Naive thymus-derived CD4-positive, alpha-beta T cell (primary cell): ENCODE measurements at regions not wholly inside any gene's neighbourhood (a gene's known extent, or its start where the extent isn't known, plus 50 kb on each side); places are given as distances from the start of the nearest gene placed in this dataset.

Experiments used
- ATAC-seq: fragments of 150-1000 bp; cut with Tn5 transposase; 2 replicates; pipeline ENCODE4 v1.10.0; 2021; ENCODE audit warnings: mild to moderate bottlenecking, moderate library complexity
- CTCF ChIA-PET: fragments of 350-600 bp; sonication (Branson Sonifier 250); formaldehyde crosslinking; loops from one replicate; lab custom pipeline; 2021; ENCODE audit warnings: antibody characterized with exemption; lab: Charles Lee
- POLR2A ChIA-PET: fragments of 350-600 bp; sonication (Branson Sonifier 250); formaldehyde crosslinking; loops from one replicate; lab custom pipeline; 2021; ENCODE audit warnings: antibody characterized with exemption, inconsistent platforms; lab: Charles Lee
- DNase-seq, 9 donors: peaks; one replicate each; pipeline versions ENCODE4 v3.0.0 to v3.0.0-alpha.2; 2020 to 2022; ENCODE audit warnings: mixed read lengths in 1 of 9
- H3K27ac ChIP-seq: one replicate; pipeline ENCODE4 v1.7.0; 2013; ENCODE audit warnings: mild to moderate bottlenecking, low read depth, low read length, moderate library complexity
- H3K27me3 ChIP-seq, 2 donors: one replicate each; pipeline ENCODE4 v1.7.0; 2013; ENCODE audit warnings: low read length in 2 of 2, mild to moderate bottlenecking in 2 of 2, moderate library complexity in 2 of 2; ENCODE audit not compliant: control insufficient read depth in 2 of 2, insufficient read depth in 2 of 2
- H3K36me3 ChIP-seq, 3 experiments: 1 replicate in 2 of 3; 2 replicates in 1 of 3; pipeline ENCODE4 v1.7.0; 2013; ENCODE audit warnings: low read length in 3 of 3, mild to moderate bottlenecking in 3 of 3, moderate library complexity in 1 of 3; ENCODE audit not compliant: insufficient read depth in 3 of 3, control insufficient read depth in 2 of 3
- H3K4me1 ChIP-seq, 2 donors: one replicate each; pipeline ENCODE4 v1.7.0; 2013; ENCODE audit warnings: low read length in 2 of 2, mild to moderate bottlenecking in 2 of 2, moderate library complexity in 1 of 2; ENCODE audit not compliant: control insufficient read depth in 2 of 2, insufficient read depth in 2 of 2
- H3K4me3 ChIP-seq: 2 replicates; pipeline ENCODE4 v1.7.0; 2013; ENCODE audit warnings: mild to moderate bottlenecking, low read length
- H3K9me3 ChIP-seq, 3 experiments: 1 replicate in 2 of 3; 2 replicates in 1 of 3; pipeline ENCODE4 v1.7.0; 2013; ENCODE audit warnings: low read length in 3 of 3; ENCODE audit not compliant: control insufficient read depth in 2 of 3
- H3K27ac Mint-ChIP-seq, 9 donors: one replicate each; pipeline ENCODE4 v1.8.0; 2020 to 2022; ENCODE audit warnings: mixed read lengths in 9 of 9, mild to moderate bottlenecking in 8 of 9, moderate library complexity in 5 of 9, inconsistent platforms in 2 of 9
- H3K27me3 Mint-ChIP-seq, 5 donors: one replicate each; pipeline ENCODE4 v1.8.0; 2021 to 2022; ENCODE audit warnings: mixed read lengths in 5 of 5, mild to moderate bottlenecking in 1 of 5
- H3K36me3 Mint-ChIP-seq, 5 donors: one replicate each; pipeline ENCODE4 v1.8.0; 2020 to 2022; ENCODE audit warnings: mixed read lengths in 5 of 5, mild to moderate bottlenecking in 3 of 5, inconsistent platforms in 1 of 5
- H3K4me1 Mint-ChIP-seq, 7 donors: one replicate each; pipeline ENCODE4 v1.8.0; 2020 to 2022; ENCODE audit warnings: mixed read lengths in 7 of 7, mild to moderate bottlenecking in 3 of 7, inconsistent platforms in 1 of 7
- H3K4me3 Mint-ChIP-seq, 10 donors: one replicate each; pipeline ENCODE4 v1.8.0; 2020 to 2022; ENCODE audit warnings: mild to moderate bottlenecking in 10 of 10, mixed read lengths in 10 of 10, moderate library complexity in 6 of 10, inconsistent platforms in 2 of 10
- H3K9me3 Mint-ChIP-seq, 11 donors: one replicate each; pipeline ENCODE4 v1.8.0; 2020 to 2022; ENCODE audit warnings: mixed read lengths in 11 of 11, mild to moderate bottlenecking in 4 of 11, inconsistent platforms in 1 of 11, moderate library complexity in 1 of 11
- intact Hi-C, 2 donors: fragments of 100-400 bp; cut with micrococcal nuclease; formaldehyde crosslinking; loops; one replicate each; pipeline ENCODE4 v1.15.1; 2023

DNA sequence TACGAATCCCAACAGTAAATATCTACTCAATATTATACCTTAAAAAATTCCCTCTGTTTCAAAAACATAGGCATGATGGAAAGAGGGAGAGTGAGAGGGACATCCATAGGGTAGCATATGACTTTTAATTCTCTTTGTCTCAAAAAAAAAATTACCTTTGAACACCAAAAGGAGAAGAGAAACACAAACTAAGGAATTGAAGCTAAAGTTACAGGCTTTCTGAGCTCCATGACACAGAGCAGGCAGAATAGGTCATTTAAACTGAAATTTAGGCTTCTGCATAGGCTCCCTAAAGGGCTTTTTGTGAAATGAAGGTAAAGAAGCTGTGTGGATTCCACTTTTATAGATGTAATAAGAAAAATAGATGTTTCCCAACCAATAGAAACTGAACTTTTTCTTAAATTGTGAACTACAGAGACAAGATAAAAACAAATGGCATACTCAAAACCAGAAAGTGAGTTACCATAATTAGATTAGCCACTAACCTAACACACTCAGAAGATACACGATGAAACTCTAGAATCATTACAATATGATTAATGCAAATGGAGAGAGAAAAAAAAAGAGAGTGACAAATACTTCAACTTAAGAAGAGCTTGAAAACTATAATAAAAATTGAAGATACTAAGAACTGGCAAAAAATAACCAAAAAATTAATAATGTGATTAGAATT lies 584.6 kb downstream of the GABRG1 start:
- Histone ChIP-seq H3K4me1 (no peaks in the 10 kb centered on the region), H3K27me3 (no peaks in the 10 kb centered on the region), H3K27ac (no peak overlapping the region), H3K4me3 (no peak overlapping the region), H3K36me3 (no peaks in the 10 kb centered on the region), H3K9me3 (no peaks in the 10 kb centered on the region)
- ChIA-PET POLR2A (no interaction called here), CTCF (no interaction called here)
- H3K36me3 Mint-ChIP-seq: no peaks in the 10 kb centered on the region
- H3K27me3 Mint-ChIP-seq: no peaks in the 10 kb centered on the region
- no peak for ATAC-seq
- DNase-seq: no peak
- H3K27ac Mint-ChIP-seq: no peak overlapping the region
- H3K4me1 Mint-ChIP-seq: no peaks in the 10 kb centered on the region
- H3K9me3 Mint-ChIP-seq: peaks cover 4 to 36% (median 11%) of the 10 kb centered on the region in 11 donors
- H3K4me3 Mint-ChIP-seq: no peak overlapping the region
- intact Hi-C loops: no loop called here

GRCh38 chr4:45530498-45530897 lies 593.4 kb downstream of the GABRG1 start:
- Mint-ChIP-seq H3K4me1 (no peaks in the 10 kb centered on the region), H3K4me3 (no peak overlapping the region), H3K27me3 (no peaks in the 10 kb centered on the region), H3K27ac (no peak overlapping the region), H3K9me3 (peaks cover 3 to 18% (median 8%) of the 10 kb centered on the region in 11 donors), H3K36me3 (no peaks in the 10 kb centered on the region)
- ATAC-seq (no peak), DNase-seq (no peak)
- H3K4me1 ChIP-seq: no peaks in the 10 kb centered on the region
- no peak overlapping the region for H3K27ac ChIP-seq
- H3K9me3 ChIP-seq: peaks cover 0 to 5% (median 0%) of the 10 kb centered on the region in 3 experiments
- ChIA-PET CTCF (no interaction called here), POLR2A (interaction anchor here (0.6 kb wide), 1 partner anchor 22 kb away, joined by 3 read pairs; no protein-coding TSS in a partner anchor)
- H3K4me3 ChIP-seq: no peak overlapping the region
- intact Hi-C loops: no loop called here
- no peaks in the 10 kb centered on the region for H3K36me3 ChIP-seq
- no peaks in the 10 kb centered on the region for H3K27me3 ChIP-seq

- H3K36me3 ChIP-seq: no peaks in the 10 kb centered on the region
- DNase-seq (no peak), ATAC-seq (no peak)
- Mint-ChIP-seq H3K4me1 (no peaks in the 10 kb centered on the region), H3K27ac (no peak overlapping the region), H3K27me3 (no peaks in the 10 kb centered on the region), H3K36me3 (no peaks in the 10 kb centered on the region), H3K4me3 (no peak overlapping the region), H3K9me3 (peaks cover 0 to 12% (median 5%) of the 10 kb centered on the region in 11 donors)
- no peak overlapping the region for H3K27ac ChIP-seq
- intact Hi-C loops: no loop called here
- ChIA-PET CTCF (no interaction called here), POLR2A (no interaction called here)
- H3K4me3 ChIP-seq: no peak overlapping the region
- H3K4me1 ChIP-seq: no peaks in the 10 kb centered on the region
- H3K9me3 ChIP-seq: peaks cover 0 to 5% (median 0%) of the 10 kb centered on the region in 3 experiments
- no peaks in the 10 kb centered on the region for H3K27me3 ChIP-seq
These were observed 596.7 kb downstream of the GABRG1 start for GRCh38 chr4:45527160-45527559.

DNA sequence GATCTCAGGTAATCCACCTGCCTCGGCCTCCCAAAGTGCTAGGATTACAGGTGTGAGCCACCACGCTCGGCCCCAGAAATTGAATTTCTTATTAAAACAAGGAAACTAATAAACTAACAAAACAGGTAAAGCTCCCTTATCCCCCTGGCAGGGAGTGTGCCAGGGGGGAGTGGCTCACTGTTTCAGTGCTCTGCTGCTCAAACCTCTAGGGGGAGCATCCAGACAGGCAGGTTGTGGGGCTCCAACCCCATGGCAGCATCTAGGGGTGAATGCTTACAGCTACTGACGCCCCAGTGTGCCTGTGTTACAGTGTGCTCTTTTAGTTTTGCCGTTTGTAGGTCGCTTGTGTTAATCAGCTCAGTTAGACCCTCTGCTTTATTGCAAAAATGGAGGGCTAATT lies 605.0 kb downstream of the GABRG1 start:
- DNase-seq (no peak), ATAC-seq (no peak)
- Histone ChIP-seq H3K4me3 (no peak overlapping the region), H3K27ac (no peak overlapping the region), H3K27me3 (no peaks in the 10 kb centered on the region), H3K36me3 (no peaks in the 10 kb centered on the region), H3K9me3 (no peaks in the 10 kb centered on the region), H3K4me1 (no peaks in the 10 kb centered on the region)
- H3K27ac Mint-ChIP-seq: no peak overlapping the region
- no peaks in the 10 kb centered on the region for H3K4me1 Mint-ChIP-seq
- H3K4me3 Mint-ChIP-seq: no peak overlapping the region
- ChIA-PET POLR2A (no interaction called here), CTCF (no interaction called here)
- H3K27me3 Mint-ChIP-seq: no peaks in the 10 kb centered on the region
- intact Hi-C loops: no loop called here
- H3K36me3 Mint-ChIP-seq: no peaks in the 10 kb centered on the region
- H3K9me3 Mint-ChIP-seq: peaks cover 0 to 24% (median 5%) of the 10 kb centered on the region in 11 donors

- CTCF ChIA-PET: no interaction called here
- H3K4me1 Mint-ChIP-seq: no peaks in the 10 kb centered on the region
- no peak overlapping the region for H3K4me3 ChIP-seq
- intact Hi-C loops: no loop called here
- H3K36me3 ChIP-seq: no peaks in the 10 kb centered on the region
- H3K27me3 ChIP-seq: no peaks in the 10 kb centered on the region
- H3K9me3 Mint-ChIP-seq: peaks cover 0 to 13% (median 3%) of the 10 kb centered on the region in 11 donors
- H3K27me3 Mint-ChIP-seq: no peaks in the 10 kb centered on the region
- no peaks in the 10 kb centered on the region for H3K36me3 Mint-ChIP-seq
- H3K27ac Mint-ChIP-seq: no peak overlapping the region
- ATAC-seq (no peak), DNase-seq (no peak)
- H3K27ac ChIP-seq: no peak overlapping the region
- H3K9me3 ChIP-seq: no peaks in the 10 kb centered on the region
- H3K4me1 ChIP-seq: no peaks in the 10 kb centered on the region
- no peak overlapping the region for H3K4me3 Mint-ChIP-seq
- POLR2A ChIA-PET: no interaction called here
These were observed 621.4 kb downstream of the GABRG1 start for GRCh38 chr4:45502471-45502870.

GRCh38 chr4:45484740-45485139 lies 639.1 kb downstream of the GABRG1 start:
- intact Hi-C loops: no loop called here
- Histone ChIP-seq H3K27ac (no peak overlapping the region), H3K9me3 (no peaks in the 10 kb centered on the region), H3K27me3 (no peaks in the 10 kb centered on the region), H3K4me3 (no peak overlapping the region), H3K36me3 (no peaks in the 10 kb centered on the region), H3K4me1 (no peaks in the 10 kb centered on the region)
- ATAC-seq (no peak), DNase-seq (no peak)
- Mint-ChIP-seq H3K27me3 (no peaks in the 10 kb centered on the region), H3K36me3 (no peaks in the 10 kb centered on the region), H3K4me3 (no peak overlapping the region), H3K9me3 (peaks cover 0 to 18% (median 0%) of the 10 kb centered on the region in 11 donors), H3K27ac (no peak overlapping the region), H3K4me1 (no peaks in the 10 kb centered on the region)
- ChIA-PET POLR2A (no interaction called here), CTCF (no interaction called here)

DNA sequence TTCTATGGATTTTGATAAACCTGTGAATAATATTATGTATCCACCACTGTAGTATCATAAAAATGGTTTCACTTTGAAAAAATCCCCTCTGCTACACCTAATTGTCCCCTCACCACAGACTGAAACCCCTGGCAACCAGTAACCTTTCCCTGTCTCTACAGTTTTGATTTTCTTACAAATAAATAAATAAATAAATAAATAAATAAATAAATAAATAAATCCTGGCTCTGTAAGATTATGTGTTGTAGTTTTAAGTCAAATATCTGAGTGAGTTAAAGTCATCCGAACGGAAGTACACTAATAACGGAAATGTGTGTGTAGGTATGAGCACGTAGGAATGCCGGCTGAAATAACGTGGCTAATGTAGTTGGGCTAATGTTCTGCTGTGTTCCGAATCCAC lies 641.5 kb downstream of the GABRG1 start:
- no peaks in the 10 kb centered on the region for H3K27me3 Mint-ChIP-seq
- Histone ChIP-seq H3K9me3 (no peaks in the 10 kb centered on the region), H3K27me3 (no peaks in the 10 kb centered on the region), H3K27ac (no peak overlapping the region), H3K36me3 (no peaks in the 10 kb centered on the region), H3K4me1 (no peaks in the 10 kb centered on the region), H3K4me3 (no peak overlapping the region)
- ATAC-seq (no peak), DNase-seq (no peak)
- intact Hi-C loops: no loop called here
- peaks cover 0 to 22% (median 0%) of the 10 kb centered on the region in 11 donors for H3K9me3 Mint-ChIP-seq
- no peak overlapping the region for H3K27ac Mint-ChIP-seq
- CTCF ChIA-PET: no interaction called here
- H3K4me1 Mint-ChIP-seq: no peaks in the 10 kb centered on the region
- no peaks in the 10 kb centered on the region for H3K36me3 Mint-ChIP-seq
- H3K4me3 Mint-ChIP-seq: no peak overlapping the region
- POLR2A ChIA-PET: no interaction called here
